ENCODE measurements at regions not wholly inside any gene's neighbourhood (a gene's known extent, or its start where the extent isn't known, plus 50 kb on each side); places are given as distances from the start of the nearest gene placed in this dataset.

- intact Hi-C loops (cut with DNase I; ENCODE audit: low total_unique reads): no loop called here
- no peak overlapping the region for H3K27ac ChIP-seq
Measured at GRCh38 chr3:152087153-152087552, 181.6 kb upstream of the MBNL1 start.

GRCh38 chr3:152089528-152089927 lies 179.2 kb upstream of the MBNL1 start:
- Histone ChIP-seq H3K27ac (no peak overlapping the region), H3K4me3 (no peak overlapping the region), H3K9me3 (no peaks in the 10 kb centered on the region), H3K36me3 (ENCODE audit: low read depth, missing control alignments) (no peaks in the 10 kb centered on the region), H3K4me1 (no peaks in the 10 kb centered on the region), H3K27me3 (no peaks in the 10 kb centered on the region)
- intact Hi-C loops (cut with DNase I; ENCODE audit: low total_unique reads): no loop called here
- DNase-seq: no peak
- TF ChIP-seq POLR2A (IDR thresholded peaks at IDR 0.05) (no peak), CTCF (IDR thresholded peaks at IDR 0.05) (no peak)

More at GRCh38 chr3:152087153-152087552, 181.6 kb upstream of the MBNL1 start:
- no peak for TF ChIP-seq POLR2A (IDR thresholded peaks at IDR 0.05)
- TF ChIP-seq CTCF (IDR thresholded peaks at IDR 0.05): no peak
- Histone ChIP-seq H3K36me3 (ENCODE audit: low read depth, missing control alignments) (no peaks in the 10 kb centered on the region), H3K9me3 (no peaks in the 10 kb centered on the region), H3K4me1 (no peaks in the 10 kb centered on the region), H3K27me3 (no peaks in the 10 kb centered on the region), H3K4me3 (no peak overlapping the region)
- no peak for DNase-seq

GRCh38 chr3:152091725-152092124 lies 177.0 kb upstream of the MBNL1 start:
- intact Hi-C loops (cut with DNase I; ENCODE audit: low total_unique reads): no loop called here
- H3K27me3 ChIP-seq: no peaks in the 10 kb centered on the region
- no peak overlapping the region for H3K27ac ChIP-seq
- H3K9me3 ChIP-seq: no peaks in the 10 kb centered on the region
- no peaks in the 10 kb centered on the region for H3K4me1 ChIP-seq
- DNase-seq: no peak
- 83 to 88% methylated on average over 1 of the region's 1 CpG for WGBS, 2 donors
- TF ChIP-seq POLR2A (IDR thresholded peaks at IDR 0.05): no peak
- no peak for TF ChIP-seq CTCF (IDR thresholded peaks at IDR 0.05)
- H3K36me3 ChIP-seq (ENCODE audit: low read depth, missing control alignments): no peaks in the 10 kb centered on the region
- no peak overlapping the region for H3K4me3 ChIP-seq

- H3K4me1 ChIP-seq: no peaks in the 10 kb centered on the region
Measured at GRCh38 chr3:152093901-152094300, 174.8 kb upstream of the MBNL1 start.

More at GRCh38 chr3:152093901-152094300, 174.8 kb upstream of the MBNL1 start:
- intact Hi-C loops (cut with DNase I; ENCODE audit: low total_unique reads): no loop called here
- no peak overlapping the region for H3K27ac ChIP-seq
- H3K27me3 ChIP-seq: no peaks in the 10 kb centered on the region
- DNase-seq: no peak
- no peaks in the 10 kb centered on the region for H3K36me3 ChIP-seq (ENCODE audit: low read depth, missing control alignments)
- TF ChIP-seq POLR2A (IDR thresholded peaks at IDR 0.05) (no peak), CTCF (IDR thresholded peaks at IDR 0.05) (no peak)
- no peaks in the 10 kb centered on the region for H3K9me3 ChIP-seq
- H3K4me3 ChIP-seq: no peak overlapping the region
